ENCODE measurements at regions not wholly inside any gene's neighbourhood (a gene's known extent, or its start where the extent isn't known, plus 50 kb on each side); places are given as distances from the start of the nearest gene placed in this dataset.

DNA sequence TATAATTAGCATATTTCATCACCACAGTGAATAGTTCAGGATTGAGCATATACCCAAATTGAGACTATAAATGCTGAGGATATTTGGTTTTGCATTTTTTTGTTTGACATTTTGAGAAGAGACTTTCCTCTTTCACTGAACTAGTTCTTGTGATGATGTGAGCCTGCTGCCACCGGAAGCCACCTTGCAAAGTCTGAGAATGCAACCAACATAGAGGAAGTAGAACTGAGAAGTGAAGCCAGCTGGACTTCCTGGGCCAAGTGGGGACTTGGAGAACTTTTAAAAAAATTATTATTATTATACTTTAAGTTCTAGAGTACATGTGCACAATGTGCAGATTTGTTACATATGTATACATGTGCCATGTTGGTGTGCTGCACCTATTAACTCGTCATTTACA is 102.3 kb downstream of the RPE65 start:
- no peak overlapping the region for H3K27ac ChIP-seq
- H3K36me3 ChIP-seq, result no peaks in the 10 kb centered on the region
- H3K27me3 ChIP-seq, result peaks cover 10% of the 10 kb centered on the region
- no peaks in the 10 kb centered on the region for H3K4me1 ChIP-seq (ENCODE audit: low read depth)
- TF ChIP-seq, protein P1, sequence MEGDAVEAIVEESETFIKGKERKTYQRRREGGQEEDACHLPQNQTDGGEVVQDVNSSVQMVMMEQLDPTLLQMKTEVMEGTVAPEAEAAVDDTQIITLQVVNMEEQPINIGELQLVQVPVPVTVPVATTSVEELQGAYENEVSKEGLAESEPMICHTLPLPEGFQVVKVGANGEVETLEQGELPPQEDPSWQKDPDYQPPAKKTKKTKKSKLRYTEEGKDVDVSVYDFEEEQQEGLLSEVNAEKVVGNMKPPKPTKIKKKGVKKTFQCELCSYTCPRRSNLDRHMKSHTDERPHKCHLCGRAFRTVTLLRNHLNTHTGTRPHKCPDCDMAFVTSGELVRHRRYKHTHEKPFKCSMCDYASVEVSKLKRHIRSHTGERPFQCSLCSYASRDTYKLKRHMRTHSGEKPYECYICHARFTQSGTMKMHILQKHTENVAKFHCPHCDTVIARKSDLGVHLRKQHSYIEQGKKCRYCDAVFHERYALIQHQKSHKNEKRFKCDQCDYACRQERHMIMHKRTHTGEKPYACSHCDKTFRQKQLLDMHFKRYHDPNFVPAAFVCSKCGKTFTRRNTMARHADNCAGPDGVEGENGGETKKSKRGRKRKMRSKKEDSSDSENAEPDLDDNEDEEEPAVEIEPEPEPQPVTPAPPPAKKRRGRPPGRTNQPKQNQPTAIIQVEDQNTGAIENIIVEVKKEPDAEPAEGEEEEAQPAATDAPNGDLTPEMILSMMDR (IDR thresholded peaks at IDR 0.05; ENCODE audit: low read depth, low read length), result no peak
- no peaks in the 10 kb centered on the region for H3K9me3 ChIP-seq (ENCODE audit: low read depth)
- no peak overlapping the region for H3K4me3 ChIP-seq
- no peak for DNase-seq (ENCODE audit: low read depth in 1 of 2, low spot score in 1 of 2)

DNA sequence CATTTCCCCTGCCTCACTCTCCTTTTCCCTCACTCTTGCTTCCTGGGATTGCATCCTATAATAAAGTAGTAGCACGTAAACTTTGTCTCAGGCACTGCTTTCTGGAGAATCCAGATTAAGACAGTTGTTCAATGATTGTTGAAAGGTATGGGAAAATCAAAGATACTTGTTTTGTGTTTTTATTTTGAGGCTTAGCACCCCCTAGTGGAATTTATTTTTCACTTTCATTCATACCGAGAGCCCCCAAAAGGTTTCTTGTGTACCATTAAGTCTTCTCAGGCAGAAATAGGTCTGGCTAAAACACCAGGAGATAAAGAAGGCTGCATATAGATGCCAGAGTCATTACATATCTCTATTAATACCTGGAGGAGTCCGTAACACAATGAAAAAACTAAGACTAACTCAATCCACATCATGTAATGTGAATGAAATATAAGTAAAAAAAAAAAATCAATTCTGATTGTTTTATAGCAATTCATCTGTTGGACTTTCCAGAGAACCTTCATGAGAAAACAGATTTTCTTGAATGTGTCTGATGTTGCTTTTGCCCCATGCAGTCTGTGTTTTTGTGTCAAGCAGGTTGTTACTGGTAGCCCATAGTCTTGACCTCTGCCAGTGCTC is 103.5 kb downstream of the RPE65 start:
- Histone ChIP-seq H3K27ac (no peak overlapping the region), H3K4me3 (no peak overlapping the region), H3K9me3 (ENCODE audit: low read depth) (no peaks in the 10 kb centered on the region), H3K4me1 (ENCODE audit: low read depth) (no peaks in the 10 kb centered on the region), H3K36me3 (no peaks in the 10 kb centered on the region), H3K27me3 (peaks cover 10% of the 10 kb centered on the region)
- TF ChIP-seq, protein P1 (IDR thresholded peaks at IDR 0.05; ENCODE audit: low read depth, low read length), result peak; percentile 47
- DNase-seq (ENCODE audit: low read depth in 1 of 2, low spot score in 1 of 2), result peak; percentile 39 to 60

DNA sequence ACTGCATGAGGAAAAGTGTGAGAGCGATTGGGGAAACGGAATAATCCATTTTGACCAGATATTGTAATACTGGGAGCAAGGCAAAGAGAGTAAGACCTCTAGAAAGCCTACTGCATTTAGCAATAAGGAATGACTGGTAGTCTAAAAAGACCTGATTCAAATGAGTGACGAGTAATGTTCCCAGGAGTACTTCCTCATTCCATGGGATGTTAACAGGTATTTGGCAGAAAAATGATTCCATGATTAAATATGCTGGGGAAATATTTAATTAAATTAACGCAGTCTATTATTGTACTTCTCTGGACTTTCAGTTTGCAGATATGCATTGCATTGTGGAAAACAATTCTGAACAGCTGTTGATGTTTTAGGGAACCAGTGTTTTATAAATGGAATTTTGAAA is 105.5 kb downstream of the RPE65 start:
- DNase-seq (ENCODE audit: low read depth in 1 of 2, low spot score in 1 of 2), result no peak
- TF ChIP-seq, protein P1 (IDR thresholded peaks at IDR 0.05; ENCODE audit: low read depth, low read length), result no peak
- Histone ChIP-seq H3K27ac (no peak overlapping the region), H3K4me1 (ENCODE audit: low read depth) (no peaks in the 10 kb centered on the region), H3K9me3 (ENCODE audit: low read depth) (no peaks in the 10 kb centered on the region), H3K36me3 (no peaks in the 10 kb centered on the region), H3K27me3 (peaks cover 3% of the 10 kb centered on the region), H3K4me3 (no peak overlapping the region)

DNA sequence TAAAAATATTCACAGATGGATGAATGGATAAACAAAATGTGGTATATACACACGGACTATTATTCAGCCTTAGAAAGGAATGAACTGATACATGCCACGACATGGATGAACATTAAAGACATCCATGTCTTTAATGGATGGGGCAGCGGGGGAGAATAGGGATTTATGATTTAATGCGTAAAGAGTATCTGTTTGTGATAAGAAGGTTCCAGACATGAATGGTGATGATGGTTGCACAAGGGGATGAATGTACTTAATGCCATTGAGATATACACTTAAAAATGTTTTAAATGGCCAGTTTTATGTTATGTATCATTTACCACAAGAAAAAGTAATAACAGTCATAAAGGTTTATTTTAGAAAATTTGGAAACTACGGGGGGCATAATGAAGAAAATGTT is 108.6 kb upstream of the WLS start:
- Histone ChIP-seq H3K36me3 (no peaks in the 10 kb centered on the region), H3K4me3 (no peak overlapping the region), H3K9me3 (ENCODE audit: low read depth) (no peaks in the 10 kb centered on the region), H3K27ac (no peak overlapping the region), H3K4me1 (ENCODE audit: low read depth) (no peaks in the 10 kb centered on the region), H3K27me3 (no peaks in the 10 kb centered on the region)
- DNase-seq (ENCODE audit: low read depth in 1 of 2, low spot score in 1 of 2), result no peak
- TF ChIP-seq, protein P1 (IDR thresholded peaks at IDR 0.05; ENCODE audit: low read depth, low read length), result no peak

DNA sequence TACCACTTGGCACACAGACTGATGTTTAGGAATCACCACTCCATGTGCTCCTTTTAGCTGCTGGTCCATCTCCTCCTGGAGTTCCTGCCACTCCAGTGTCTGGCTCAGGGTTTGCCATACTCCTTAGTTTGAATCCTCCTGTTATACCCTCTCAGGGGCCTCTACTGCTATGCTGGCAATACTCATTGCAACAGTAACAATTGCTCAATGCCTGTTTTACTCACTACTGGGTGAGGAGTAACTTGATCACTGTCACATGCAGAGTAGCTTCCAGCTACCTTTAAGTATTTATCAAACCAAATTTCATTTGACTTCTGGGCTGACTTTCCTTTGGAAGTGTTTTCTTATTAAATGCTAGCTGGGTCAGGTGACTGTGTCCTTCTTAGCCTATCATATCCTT is 107.2 kb upstream of the WLS start:
- Histone ChIP-seq H3K36me3 (no peaks in the 10 kb centered on the region), H3K4me1 (ENCODE audit: low read depth) (no peaks in the 10 kb centered on the region), H3K9me3 (ENCODE audit: low read depth) (no peaks in the 10 kb centered on the region), H3K27ac (no peak overlapping the region), H3K27me3 (no peaks in the 10 kb centered on the region), H3K4me3 (no peak overlapping the region)
- TF ChIP-seq, protein P1 (IDR thresholded peaks at IDR 0.05; ENCODE audit: low read depth, low read length), result no peak
- peak in 1 of 2 donors; percentile 78 for DNase-seq (ENCODE audit: low read depth in 1 of 2, low spot score in 1 of 2)
